ENCODE measurements at regions not wholly inside any gene's neighbourhood (a gene's known extent, or its start where the extent isn't known, plus 50 kb on each side); places are given as distances from the start of the nearest gene placed in this dataset.

DNA sequence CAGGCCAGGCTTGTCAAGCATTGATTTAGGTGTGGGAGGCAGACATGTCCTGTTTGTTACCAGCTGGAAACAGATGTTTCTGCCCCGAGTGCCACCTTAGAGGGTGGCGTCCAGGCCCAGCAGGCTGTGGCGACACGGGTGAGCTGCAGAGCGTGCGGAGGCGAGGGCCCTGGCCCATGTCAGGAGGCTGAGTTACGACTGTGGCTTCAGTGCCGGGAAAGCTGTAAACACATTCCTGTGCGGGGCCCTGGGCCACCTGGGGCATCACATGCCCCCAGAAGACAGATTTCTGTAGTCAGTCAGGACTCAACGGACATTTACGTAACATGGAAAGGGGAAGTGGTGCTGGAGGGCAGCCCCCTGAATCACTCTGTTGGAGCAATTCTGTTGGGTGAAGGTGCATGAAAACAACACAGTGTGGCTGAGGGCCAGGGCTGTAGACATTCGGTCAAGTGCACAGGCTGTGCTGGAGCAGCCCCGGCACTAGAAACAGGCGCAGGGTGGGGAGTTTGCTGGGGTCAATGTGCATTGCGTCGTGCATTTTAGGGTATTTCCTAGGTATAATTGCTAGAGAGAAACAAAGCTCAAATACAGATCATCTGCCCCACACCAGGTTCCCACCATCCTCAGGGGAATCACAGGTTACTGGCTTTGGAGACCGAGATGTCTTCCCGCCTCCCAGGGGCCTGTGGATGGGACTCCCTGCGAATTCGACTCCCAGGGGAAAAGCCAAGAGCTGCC lies 291.8 kb downstream of the TMEM121 start (continued):
- TF ChIP-seq, protein P1, sequence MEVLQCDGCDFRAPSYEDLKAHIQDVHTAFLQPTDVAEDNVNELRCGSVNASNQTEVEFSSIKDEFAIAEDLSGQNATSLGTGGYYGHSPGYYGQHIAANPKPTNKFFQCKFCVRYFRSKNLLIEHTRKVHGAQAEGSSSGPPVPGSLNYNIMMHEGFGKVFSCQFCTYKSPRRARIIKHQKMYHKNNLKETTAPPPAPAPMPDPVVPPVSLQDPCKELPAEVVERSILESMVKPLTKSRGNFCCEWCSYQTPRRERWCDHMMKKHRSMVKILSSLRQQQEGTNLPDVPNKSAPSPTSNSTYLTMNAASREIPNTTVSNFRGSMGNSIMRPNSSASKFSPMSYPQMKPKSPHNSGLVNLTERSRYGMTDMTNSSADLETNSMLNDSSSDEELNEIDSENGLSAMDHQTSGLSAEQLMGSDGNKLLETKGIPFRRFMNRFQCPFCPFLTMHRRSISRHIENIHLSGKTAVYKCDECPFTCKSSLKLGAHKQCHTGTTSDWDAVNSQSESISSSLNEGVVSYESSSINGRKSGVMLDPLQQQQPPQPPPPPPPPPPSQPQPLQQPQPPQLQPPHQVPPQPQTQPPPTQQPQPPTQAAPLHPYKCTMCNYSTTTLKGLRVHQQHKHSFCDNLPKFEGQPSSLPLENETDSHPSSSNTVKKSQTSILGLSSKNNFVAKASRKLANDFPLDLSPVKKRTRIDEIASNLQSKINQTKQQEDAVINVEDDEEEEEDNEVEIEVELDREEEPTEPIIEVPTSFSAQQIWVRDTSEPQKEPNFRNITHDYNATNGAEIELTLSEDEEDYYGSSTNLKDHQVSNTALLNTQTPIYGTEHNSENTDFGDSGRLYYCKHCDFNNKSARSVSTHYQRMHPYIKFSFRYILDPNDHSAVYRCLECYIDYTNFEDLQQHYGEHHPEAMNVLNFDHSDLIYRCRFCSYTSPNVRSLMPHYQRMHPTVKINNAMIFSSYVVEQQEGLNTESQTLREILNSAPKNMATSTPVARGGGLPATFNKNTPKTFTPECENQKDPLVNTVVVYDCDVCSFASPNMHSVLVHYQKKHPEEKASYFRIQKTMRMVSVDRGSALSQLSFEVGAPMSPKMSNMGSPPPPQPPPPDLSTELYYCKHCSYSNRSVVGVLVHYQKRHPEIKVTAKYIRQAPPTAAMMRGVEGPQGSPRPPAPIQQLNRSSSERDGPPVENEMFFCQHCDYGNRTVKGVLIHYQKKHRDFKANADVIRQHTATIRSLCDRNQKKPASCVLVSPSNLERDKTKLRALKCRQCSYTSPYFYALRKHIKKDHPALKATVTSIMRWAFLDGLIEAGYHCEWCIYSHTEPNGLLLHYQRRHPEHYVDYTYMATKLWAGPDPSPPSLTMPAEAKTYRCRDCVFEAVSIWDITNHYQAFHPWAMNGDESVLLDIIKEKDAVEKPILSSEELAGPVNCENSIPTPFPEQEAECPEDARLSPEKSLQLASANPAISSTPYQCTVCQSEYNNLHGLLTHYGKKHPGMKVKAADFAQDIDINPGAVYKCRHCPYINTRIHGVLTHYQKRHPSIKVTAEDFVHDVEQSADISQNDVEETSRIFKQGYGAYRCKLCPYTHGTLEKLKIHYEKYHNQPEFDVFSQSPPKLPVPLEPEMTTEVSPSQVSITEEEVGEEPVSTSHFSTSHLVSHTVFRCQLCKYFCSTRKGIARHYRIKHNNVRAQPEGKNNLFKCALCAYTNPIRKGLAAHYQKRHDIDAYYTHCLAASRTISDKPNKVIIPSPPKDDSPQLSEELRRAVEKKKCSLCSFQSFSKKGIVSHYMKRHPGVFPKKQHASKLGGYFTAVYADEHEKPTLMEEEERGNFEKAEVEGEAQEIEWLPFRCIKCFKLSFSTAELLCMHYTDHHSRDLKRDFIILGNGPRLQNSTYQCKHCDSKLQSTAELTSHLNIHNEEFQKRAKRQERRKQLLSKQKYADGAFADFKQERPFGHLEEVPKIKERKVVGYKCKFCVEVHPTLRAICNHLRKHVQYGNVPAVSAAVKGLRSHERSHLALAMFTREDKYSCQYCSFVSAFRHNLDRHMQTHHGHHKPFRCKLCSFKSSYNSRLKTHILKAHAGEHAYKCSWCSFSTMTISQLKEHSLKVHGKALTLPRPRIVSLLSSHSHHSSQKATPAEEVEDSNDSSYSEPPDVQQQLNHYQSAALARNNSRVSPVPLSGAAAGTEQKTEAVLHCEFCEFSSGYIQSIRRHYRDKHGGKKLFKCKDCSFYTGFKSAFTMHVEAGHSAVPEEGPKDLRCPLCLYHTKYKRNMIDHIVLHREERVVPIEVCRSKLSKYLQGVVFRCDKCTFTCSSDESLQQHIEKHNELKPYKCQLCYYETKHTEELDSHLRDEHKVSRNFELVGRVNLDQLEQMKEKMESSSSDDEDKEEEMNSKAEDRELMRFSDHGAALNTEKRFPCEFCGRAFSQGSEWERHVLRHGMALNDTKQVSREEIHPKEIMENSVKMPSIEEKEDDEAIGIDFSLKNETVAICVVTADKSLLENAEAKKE (CRISPR knock-in tag; IDR thresholded peaks at IDR 0.05): no peak
- TF ChIP-seq, protein P2, sequence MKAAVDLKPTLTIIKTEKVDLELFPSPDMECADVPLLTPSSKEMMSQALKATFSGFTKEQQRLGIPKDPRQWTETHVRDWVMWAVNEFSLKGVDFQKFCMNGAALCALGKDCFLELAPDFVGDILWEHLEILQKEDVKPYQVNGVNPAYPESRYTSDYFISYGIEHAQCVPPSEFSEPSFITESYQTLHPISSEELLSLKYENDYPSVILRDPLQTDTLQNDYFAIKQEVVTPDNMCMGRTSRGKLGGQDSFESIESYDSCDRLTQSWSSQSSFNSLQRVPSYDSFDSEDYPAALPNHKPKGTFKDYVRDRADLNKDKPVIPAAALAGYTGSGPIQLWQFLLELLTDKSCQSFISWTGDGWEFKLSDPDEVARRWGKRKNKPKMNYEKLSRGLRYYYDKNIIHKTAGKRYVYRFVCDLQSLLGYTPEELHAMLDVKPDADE (IDR thresholded peaks at IDR 0.05): no peak

DNA sequence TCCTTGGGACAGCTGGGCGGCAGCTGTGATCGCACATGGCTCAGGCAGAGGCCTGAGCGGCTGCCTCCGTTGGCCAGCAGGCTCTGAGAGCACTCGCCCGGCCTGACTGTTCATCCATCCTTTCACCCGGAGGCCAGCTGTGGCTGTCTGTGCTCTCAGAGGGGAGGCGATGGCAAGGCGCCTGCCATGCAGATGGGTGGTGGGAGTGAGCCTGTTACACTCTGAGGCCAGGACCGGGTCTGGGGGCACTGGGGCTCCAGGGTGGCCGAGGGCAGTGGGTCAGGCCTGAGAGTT lies 292.3 kb downstream of the TMEM121 start:
- no peak overlapping the region for H3K27ac Mint-ChIP-seq
- H3K36me3 Mint-ChIP-seq (ENCODE audit: low read depth): peaks cover 49% of the 10 kb centered on the region
- Histone ChIP-seq H3K9me2 (ENCODE audit: insufficient read depth) (no peaks in the 10 kb centered on the region), H3K4me1 (ENCODE audit: insufficient read depth) (no peaks in the 10 kb centered on the region), H3K36me3 (ENCODE audit: insufficient read depth) (peaks cover 9% of the 10 kb centered on the region; the same call in 1 of the 2 replicates), H3K79me2 (replicated peaks; ENCODE audit: insufficient read depth) (no peaks in the 10 kb centered on the region), H3K27ac (ENCODE audit: low read depth) (no peak overlapping the region), H3K4me3 (no peak overlapping the region), H4K20me1 (replicated peaks; ENCODE audit: insufficient read depth) (no peaks in the 10 kb centered on the region), H3F3A (replicated peaks; ENCODE audit: low read depth) (no peaks in the 10 kb centered on the region), H3K27me3 (ENCODE audit: insufficient read depth) (no peaks in the 10 kb centered on the region), H2AFZ (no peak overlapping the region), H3K4me2 (no peak overlapping the region)
- peaks cover 4% of the 10 kb centered on the region for H3K27me3 Mint-ChIP-seq (ENCODE audit: insufficient read depth, low read depth, poor library complexity)
- ATAC-seq (no peak), DNase-seq (ENCODE audit: low spot score) (no peak)
- peaks cover 96% of the 10 kb centered on the region for H3K9me3 Mint-ChIP-seq
- H3K4me1 Mint-ChIP-seq: no peaks in the 10 kb centered on the region
- H3K4me3 Mint-ChIP-seq: no peak overlapping the region
- TF ChIP-seq, protein P3, sequence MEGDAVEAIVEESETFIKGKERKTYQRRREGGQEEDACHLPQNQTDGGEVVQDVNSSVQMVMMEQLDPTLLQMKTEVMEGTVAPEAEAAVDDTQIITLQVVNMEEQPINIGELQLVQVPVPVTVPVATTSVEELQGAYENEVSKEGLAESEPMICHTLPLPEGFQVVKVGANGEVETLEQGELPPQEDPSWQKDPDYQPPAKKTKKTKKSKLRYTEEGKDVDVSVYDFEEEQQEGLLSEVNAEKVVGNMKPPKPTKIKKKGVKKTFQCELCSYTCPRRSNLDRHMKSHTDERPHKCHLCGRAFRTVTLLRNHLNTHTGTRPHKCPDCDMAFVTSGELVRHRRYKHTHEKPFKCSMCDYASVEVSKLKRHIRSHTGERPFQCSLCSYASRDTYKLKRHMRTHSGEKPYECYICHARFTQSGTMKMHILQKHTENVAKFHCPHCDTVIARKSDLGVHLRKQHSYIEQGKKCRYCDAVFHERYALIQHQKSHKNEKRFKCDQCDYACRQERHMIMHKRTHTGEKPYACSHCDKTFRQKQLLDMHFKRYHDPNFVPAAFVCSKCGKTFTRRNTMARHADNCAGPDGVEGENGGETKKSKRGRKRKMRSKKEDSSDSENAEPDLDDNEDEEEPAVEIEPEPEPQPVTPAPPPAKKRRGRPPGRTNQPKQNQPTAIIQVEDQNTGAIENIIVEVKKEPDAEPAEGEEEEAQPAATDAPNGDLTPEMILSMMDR (conservative IDR thresholded peaks at IDR 0.05; ENCODE audit: low read depth in 2 of 2): no peak
- TF ChIP-seq CREB1 (CRISPR knock-in tag; IDR thresholded peaks at IDR 0.05; ENCODE audit: low read depth) (no peak), STAT1 (IDR thresholded peaks at IDR 0.05; ENCODE audit: unreplicated experiment) (no peak), ZNF331 (CRISPR knock-in tag; IDR thresholded peaks at IDR 0.05; ENCODE audit: low read depth) (no peak), EZH2 (IDR thresholded peaks at IDR 0.05; ENCODE audit: low read depth, unreplicated experiment) (no peak), NANOG (IDR thresholded peaks at IDR 0.05; ENCODE audit: borderline replicate concordance) (no peak), EZH2phosphoT487 (IDR thresholded peaks at IDR 0.05; ENCODE audit: unreplicated experiment) (no peak), ZNF114 (CRISPR knock-in tag; IDR thresholded peaks at IDR 0.05) (no peak)
- TF ChIP-seq, protein P4, sequence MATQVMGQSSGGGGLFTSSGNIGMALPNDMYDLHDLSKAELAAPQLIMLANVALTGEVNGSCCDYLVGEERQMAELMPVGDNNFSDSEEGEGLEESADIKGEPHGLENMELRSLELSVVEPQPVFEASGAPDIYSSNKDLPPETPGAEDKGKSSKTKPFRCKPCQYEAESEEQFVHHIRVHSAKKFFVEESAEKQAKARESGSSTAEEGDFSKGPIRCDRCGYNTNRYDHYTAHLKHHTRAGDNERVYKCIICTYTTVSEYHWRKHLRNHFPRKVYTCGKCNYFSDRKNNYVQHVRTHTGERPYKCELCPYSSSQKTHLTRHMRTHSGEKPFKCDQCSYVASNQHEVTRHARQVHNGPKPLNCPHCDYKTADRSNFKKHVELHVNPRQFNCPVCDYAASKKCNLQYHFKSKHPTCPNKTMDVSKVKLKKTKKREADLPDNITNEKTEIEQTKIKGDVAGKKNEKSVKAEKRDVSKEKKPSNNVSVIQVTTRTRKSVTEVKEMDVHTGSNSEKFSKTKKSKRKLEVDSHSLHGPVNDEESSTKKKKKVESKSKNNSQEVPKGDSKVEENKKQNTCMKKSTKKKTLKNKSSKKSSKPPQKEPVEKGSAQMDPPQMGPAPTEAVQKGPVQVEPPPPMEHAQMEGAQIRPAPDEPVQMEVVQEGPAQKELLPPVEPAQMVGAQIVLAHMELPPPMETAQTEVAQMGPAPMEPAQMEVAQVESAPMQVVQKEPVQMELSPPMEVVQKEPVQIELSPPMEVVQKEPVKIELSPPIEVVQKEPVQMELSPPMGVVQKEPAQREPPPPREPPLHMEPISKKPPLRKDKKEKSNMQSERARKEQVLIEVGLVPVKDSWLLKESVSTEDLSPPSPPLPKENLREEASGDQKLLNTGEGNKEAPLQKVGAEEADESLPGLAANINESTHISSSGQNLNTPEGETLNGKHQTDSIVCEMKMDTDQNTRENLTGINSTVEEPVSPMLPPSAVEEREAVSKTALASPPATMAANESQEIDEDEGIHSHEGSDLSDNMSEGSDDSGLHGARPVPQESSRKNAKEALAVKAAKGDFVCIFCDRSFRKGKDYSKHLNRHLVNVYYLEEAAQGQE (IDR thresholded peaks at IDR 0.05; ENCODE audit: unreplicated experiment): no peak
- TF ChIP-seq, protein P2 (IDR thresholded peaks at IDR 0.05): no peak
